ENCODE measurements at regions not wholly inside any gene's neighbourhood (a gene's known extent, or its start where the extent isn't known, plus 50 kb on each side); places are given as distances from the start of the nearest gene placed in this dataset.

GRCh38 chr6:19377722-19378121, 459.4 kb upstream of the ID4 start:
- Histone ChIP-seq H4K20me1 (ENCODE audit: low read length) (no peaks in the 10 kb centered on the region), H2AFZ (ENCODE audit: low read length) (no peak overlapping the region), H3K4me3 (ENCODE audit: low read length) (no peak overlapping the region), H3K79me2 (ENCODE audit: low read length) (no peaks in the 10 kb centered on the region), H3K36me3 (ENCODE audit: low read depth, low read length) (no peaks in the 10 kb centered on the region), H3K4me2 (ENCODE audit: low read length) (no peak overlapping the region), H3K27me3 (ENCODE audit: low read length) (no peaks in the 10 kb centered on the region), H3F3A (ENCODE audit: low read length, unreplicated experiment) (no peaks in the 10 kb centered on the region), H3K4me1 (ENCODE audit: insufficient read depth, low read length) (peaks cover 30% of the 10 kb centered on the region), H3K27ac (ENCODE audit: low read length) (no peak overlapping the region), H3K9ac (ENCODE audit: low read length) (no peak overlapping the region), H3K9me2 (replicated peaks; ENCODE audit: low read length) (no peaks in the 10 kb centered on the region), H3K9me3 (ENCODE audit: low read length) (no peaks in the 10 kb centered on the region)
- no peak for ATAC-seq
- DNase-seq, result no peak
- TF ChIP-seq EZH2phosphoT487 (IDR thresholded peaks at IDR 0.05; ENCODE audit: borderline replicate concordance, low read length) (no peak), EZH2 (IDR thresholded peaks at IDR 0.05; ENCODE audit: low read length, unreplicated experiment) (no peak)
- TF ChIP-seq, protein P1, sequence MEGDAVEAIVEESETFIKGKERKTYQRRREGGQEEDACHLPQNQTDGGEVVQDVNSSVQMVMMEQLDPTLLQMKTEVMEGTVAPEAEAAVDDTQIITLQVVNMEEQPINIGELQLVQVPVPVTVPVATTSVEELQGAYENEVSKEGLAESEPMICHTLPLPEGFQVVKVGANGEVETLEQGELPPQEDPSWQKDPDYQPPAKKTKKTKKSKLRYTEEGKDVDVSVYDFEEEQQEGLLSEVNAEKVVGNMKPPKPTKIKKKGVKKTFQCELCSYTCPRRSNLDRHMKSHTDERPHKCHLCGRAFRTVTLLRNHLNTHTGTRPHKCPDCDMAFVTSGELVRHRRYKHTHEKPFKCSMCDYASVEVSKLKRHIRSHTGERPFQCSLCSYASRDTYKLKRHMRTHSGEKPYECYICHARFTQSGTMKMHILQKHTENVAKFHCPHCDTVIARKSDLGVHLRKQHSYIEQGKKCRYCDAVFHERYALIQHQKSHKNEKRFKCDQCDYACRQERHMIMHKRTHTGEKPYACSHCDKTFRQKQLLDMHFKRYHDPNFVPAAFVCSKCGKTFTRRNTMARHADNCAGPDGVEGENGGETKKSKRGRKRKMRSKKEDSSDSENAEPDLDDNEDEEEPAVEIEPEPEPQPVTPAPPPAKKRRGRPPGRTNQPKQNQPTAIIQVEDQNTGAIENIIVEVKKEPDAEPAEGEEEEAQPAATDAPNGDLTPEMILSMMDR (conservative IDR thresholded peaks at IDR 0.05; ENCODE audit: low read depth, low read length), result no peak
- CTCF ChIA-PET, result no interaction called here
- POLR2A ChIA-PET (ENCODE audit: unreplicated experiment), result no interaction called here
- intact Hi-C loops (cut with micrococcal nuclease), result no loop called here
- BruUV-seq (replicated peaks), result no TSS peak

- DNase-seq (peak; percentile 90), ATAC-seq (peak; percentile 92)
- ChIA-PET CTCF (no interaction called here), POLR2A (ENCODE audit: unreplicated experiment) (interaction anchor here (0.6 to 0.7 kb wide), 2 partner anchors 424 to 891 kb away, joined by 3 to 4 read pairs; no protein-coding TSS in a partner anchor)
- no peak overlapping the region for H2AFZ ChIP-seq (ENCODE audit: low read length)
- H3K36me3 ChIP-seq (ENCODE audit: low read depth, low read length), result no peaks in the 10 kb centered on the region; the same call in 1 of the 2 replicates
- no peaks in the 10 kb centered on the region for H3K9me3 ChIP-seq (ENCODE audit: low read length)
- intact Hi-C loops (cut with micrococcal nuclease), result loop anchor here (1.0 to 10.0 kb wide), 4 partner anchors 35 to 175 kb away; no protein-coding TSS in a partner anchor
- no peaks in the 10 kb centered on the region for H3K79me2 ChIP-seq (ENCODE audit: low read length)
- no peaks in the 10 kb centered on the region for H3K27me3 ChIP-seq (ENCODE audit: low read length)
- H3K9ac ChIP-seq (ENCODE audit: low read length), result peak overlapping the region; percentile 23; the same call in 1 of the 2 replicates
- TF ChIP-seq EZH2 (IDR thresholded peaks at IDR 0.05; ENCODE audit: low read length, unreplicated experiment), result no peak
- no peak for TF ChIP-seq EZH2phosphoT487 (IDR thresholded peaks at IDR 0.05; ENCODE audit: borderline replicate concordance, low read length)
- TF ChIP-seq, protein P1 (conservative IDR thresholded peaks at IDR 0.05; ENCODE audit: low read depth, low read length), result no peak
- no peaks in the 10 kb centered on the region for H3F3A ChIP-seq (ENCODE audit: low read length, unreplicated experiment)
- no peaks in the 10 kb centered on the region for H3K9me2 ChIP-seq (replicated peaks; ENCODE audit: low read length)
- H4K20me1 ChIP-seq (ENCODE audit: low read length), result no peaks in the 10 kb centered on the region
- peaks cover 30% of the 10 kb centered on the region for H3K4me1 ChIP-seq (ENCODE audit: insufficient read depth, low read length)
- H3K4me2 ChIP-seq (ENCODE audit: low read length), result peak overlapping the region; percentile 65
- no peak overlapping the region for H3K4me3 ChIP-seq (ENCODE audit: low read length)
- no TSS peak for BruUV-seq (replicated peaks)
- H3K27ac ChIP-seq (ENCODE audit: low read length), result peak overlapping the region; percentile 70
Measured at GRCh38 chr6:19380293-19380692, 456.9 kb upstream of the ID4 start.

DNA sequence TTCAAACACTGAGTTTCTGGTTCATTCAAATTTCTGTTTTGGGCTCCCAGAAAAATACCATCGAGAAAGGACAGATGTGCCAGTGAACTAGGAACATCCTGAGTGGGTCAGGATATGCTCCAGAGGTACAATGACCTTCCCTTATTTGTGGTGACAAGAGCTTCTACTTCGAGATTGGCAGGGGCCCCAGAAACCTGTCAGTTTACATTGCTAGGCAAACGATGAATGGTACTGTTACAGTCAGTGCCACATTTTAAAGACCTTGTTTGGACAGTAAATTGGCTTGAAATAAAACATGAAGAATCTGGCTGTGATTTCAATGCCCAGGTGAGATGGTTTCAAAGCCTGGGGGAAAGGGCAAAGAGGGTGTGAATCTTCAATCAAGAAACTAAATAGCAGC, 454.5 kb upstream of the ID4 start:
- ChIA-PET POLR2A (ENCODE audit: unreplicated experiment) (no interaction called here), CTCF (no interaction called here)
- H3F3A ChIP-seq (ENCODE audit: low read length, unreplicated experiment), result no peaks in the 10 kb centered on the region
- no peak overlapping the region for H3K4me2 ChIP-seq (ENCODE audit: low read length)
- intact Hi-C loops (cut with micrococcal nuclease), result loop anchor here (5.0 to 10.0 kb wide), 2 partner anchors 90 to 172 kb away; no protein-coding TSS in a partner anchor
- no peaks in the 10 kb centered on the region for H3K27me3 ChIP-seq (ENCODE audit: low read length)
- no peaks in the 10 kb centered on the region; the same call in 1 of the 2 replicates for H3K36me3 ChIP-seq (ENCODE audit: low read depth, low read length)
- H3K9me2 ChIP-seq (replicated peaks; ENCODE audit: low read length), result no peaks in the 10 kb centered on the region
- TF ChIP-seq, protein P1 (conservative IDR thresholded peaks at IDR 0.05; ENCODE audit: low read depth, low read length), result no peak
- TF ChIP-seq EZH2 (IDR thresholded peaks at IDR 0.05; ENCODE audit: low read length, unreplicated experiment), result no peak
- TF ChIP-seq EZH2phosphoT487 (IDR thresholded peaks at IDR 0.05; ENCODE audit: borderline replicate concordance, low read length), result no peak
- no peak overlapping the region for H3K27ac ChIP-seq (ENCODE audit: low read length)
- ATAC-seq (no peak), DNase-seq (peak; percentile 25)
- H3K79me2 ChIP-seq (ENCODE audit: low read length), result no peaks in the 10 kb centered on the region
- H3K9ac ChIP-seq (ENCODE audit: low read length), result no peak overlapping the region
- BruUV-seq (replicated peaks), result no TSS peak
- no peaks in the 10 kb centered on the region for H3K9me3 ChIP-seq (ENCODE audit: low read length)
- H3K4me3 ChIP-seq (ENCODE audit: low read length), result no peak overlapping the region
- H2AFZ ChIP-seq (ENCODE audit: low read length), result no peak overlapping the region
- peaks cover 30% of the 10 kb centered on the region for H3K4me1 ChIP-seq (ENCODE audit: insufficient read depth, low read length)
- H4K20me1 ChIP-seq (ENCODE audit: low read length), result no peaks in the 10 kb centered on the region

Measured in PC-3 (cell line).